ENCODE measurements at regions not wholly inside any gene's neighbourhood (a gene's known extent, or its start where the extent isn't known, plus 50 kb on each side); places are given as distances from the start of the nearest gene placed in this dataset.
"Not testable (repeated sequence)": the region's sequence is repeated elsewhere in the genome, so short reads cannot be mapped to it uniquely, and the experiment has no call there.

DNA sequence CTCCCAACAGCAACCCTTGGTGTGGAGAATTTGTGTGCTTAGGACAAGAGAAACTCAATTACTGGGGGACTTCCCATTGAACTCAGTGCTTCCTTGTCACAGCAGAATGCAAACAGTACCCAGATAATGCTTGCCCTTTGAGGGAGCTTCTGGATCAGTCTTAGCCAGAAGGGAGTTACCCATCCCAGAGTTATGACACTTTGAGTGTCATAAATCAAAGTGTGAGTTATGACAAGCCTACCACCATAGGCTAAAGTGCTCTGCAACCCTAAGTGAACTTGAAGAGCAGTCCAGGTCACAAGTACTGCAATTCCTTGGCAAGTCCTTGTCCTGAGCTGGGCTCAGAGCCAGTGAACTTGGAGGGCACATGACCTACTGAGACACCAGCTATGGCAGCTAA lies 1513.9 kb upstream of the PCDH10 start:
- intact Hi-C loops (cut with DNase I) = no loop called here
- Histone ChIP-seq H3K27ac (no peak overlapping the region), H3K9me3 (no peaks in the 10 kb centered on the region), H3K4me1 (replicated peaks) (no peaks in the 10 kb centered on the region), H3K36me3 (no peaks in the 10 kb centered on the region), H3K27me3 (replicated peaks; ENCODE audit: insufficient read depth) (no peaks in the 10 kb centered on the region), H3K4me3 (no peak overlapping the region)
- TF ChIP-seq POLR2A (IDR thresholded peaks at IDR 0.05) = no peak
- TF ChIP-seq, protein P1, sequence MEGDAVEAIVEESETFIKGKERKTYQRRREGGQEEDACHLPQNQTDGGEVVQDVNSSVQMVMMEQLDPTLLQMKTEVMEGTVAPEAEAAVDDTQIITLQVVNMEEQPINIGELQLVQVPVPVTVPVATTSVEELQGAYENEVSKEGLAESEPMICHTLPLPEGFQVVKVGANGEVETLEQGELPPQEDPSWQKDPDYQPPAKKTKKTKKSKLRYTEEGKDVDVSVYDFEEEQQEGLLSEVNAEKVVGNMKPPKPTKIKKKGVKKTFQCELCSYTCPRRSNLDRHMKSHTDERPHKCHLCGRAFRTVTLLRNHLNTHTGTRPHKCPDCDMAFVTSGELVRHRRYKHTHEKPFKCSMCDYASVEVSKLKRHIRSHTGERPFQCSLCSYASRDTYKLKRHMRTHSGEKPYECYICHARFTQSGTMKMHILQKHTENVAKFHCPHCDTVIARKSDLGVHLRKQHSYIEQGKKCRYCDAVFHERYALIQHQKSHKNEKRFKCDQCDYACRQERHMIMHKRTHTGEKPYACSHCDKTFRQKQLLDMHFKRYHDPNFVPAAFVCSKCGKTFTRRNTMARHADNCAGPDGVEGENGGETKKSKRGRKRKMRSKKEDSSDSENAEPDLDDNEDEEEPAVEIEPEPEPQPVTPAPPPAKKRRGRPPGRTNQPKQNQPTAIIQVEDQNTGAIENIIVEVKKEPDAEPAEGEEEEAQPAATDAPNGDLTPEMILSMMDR (IDR thresholded peaks at IDR 0.05) = no peak
- no peak for TF ChIP-seq POLR2AphosphoS5 (IDR thresholded peaks at IDR 0.05)
- no peak for DNase-seq (ENCODE audit: low spot score)

DNA sequence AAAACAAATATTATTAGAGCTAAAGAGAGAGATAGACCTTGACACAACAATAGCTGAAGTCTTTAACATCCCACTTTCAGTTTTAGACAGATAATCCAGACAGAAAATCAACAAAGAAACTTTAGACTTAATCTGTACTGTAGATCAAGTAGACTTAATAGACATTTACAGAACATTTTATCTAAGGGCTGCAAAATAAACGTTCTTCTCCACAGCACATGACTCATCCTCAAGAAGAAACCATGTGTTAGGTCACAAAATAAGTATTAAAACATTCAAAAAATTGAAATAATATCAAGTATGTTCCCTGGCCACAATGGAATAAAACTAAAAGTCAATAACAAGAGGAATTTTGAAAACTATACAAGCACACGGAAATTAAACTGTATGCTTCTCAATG lies 1510.3 kb upstream of the PCDH10 start:
- intact Hi-C loops (cut with DNase I) = no loop called here
- no peaks in the 10 kb centered on the region for H3K36me3 ChIP-seq
- no peak overlapping the region for H3K27ac ChIP-seq
- 70% methylated on average over 2 of the region's 2 CpGs for WGBS
- DNase-seq (ENCODE audit: low spot score) = no peak
- H3K9me3 ChIP-seq = no peaks in the 10 kb centered on the region
- H3K4me1 ChIP-seq (replicated peaks) = no peaks in the 10 kb centered on the region
- no peaks in the 10 kb centered on the region for H3K27me3 ChIP-seq (replicated peaks; ENCODE audit: insufficient read depth)
- TF ChIP-seq, protein P1 (IDR thresholded peaks at IDR 0.05) = no peak
- no peak for TF ChIP-seq POLR2AphosphoS5 (IDR thresholded peaks at IDR 0.05)
- no peak for TF ChIP-seq POLR2A (IDR thresholded peaks at IDR 0.05)
- no peak overlapping the region for H3K4me3 ChIP-seq

DNA sequence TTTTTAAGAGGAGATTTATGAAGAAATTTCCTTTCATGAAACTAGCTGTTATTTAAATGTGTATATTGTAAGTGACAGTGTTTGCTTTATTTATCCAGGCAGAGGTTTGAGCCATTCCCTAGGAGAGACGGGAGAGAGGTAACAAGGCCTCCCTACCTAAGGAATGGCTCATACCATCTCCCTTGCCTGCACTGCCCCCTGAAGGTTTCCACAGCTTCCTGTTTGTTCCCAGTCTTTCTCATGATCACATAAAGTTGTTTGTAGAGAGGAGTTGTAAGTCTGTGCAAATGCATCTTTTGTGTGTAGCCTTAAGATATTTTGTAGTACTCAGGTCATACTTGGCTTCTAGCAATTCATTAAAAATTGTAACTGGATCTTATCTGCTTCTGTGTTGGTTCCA lies 1504.5 kb upstream of the PCDH10 start:
- 25% methylated on average over 1 of the region's 1 CpG for WGBS

DNA sequence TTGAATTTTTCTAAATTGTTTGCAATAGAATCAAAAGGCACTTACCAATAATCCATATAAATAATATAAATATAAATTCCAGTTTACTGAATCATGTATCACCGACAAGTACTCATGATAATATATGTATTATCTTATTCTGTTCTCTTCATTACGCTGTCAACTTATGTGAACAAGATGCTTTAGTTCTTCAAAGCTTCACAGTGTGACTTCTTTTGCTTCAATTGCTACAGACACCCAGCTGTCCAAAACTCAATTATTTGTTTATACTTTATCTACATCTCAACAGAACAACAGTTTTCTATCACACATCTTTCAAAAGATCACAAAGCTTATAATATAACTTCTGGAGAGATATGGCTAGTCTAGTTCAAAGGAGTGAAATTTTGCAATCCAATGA lies 1499.9 kb upstream of the PCDH10 start:
- no peak for TF ChIP-seq POLR2A (IDR thresholded peaks at IDR 0.05)
- no peak for TF ChIP-seq POLR2AphosphoS5 (IDR thresholded peaks at IDR 0.05)
- TF ChIP-seq, protein P1 (IDR thresholded peaks at IDR 0.05) = no peak
- WGBS = 91% methylated on average over 2 of the region's 2 CpGs
- intact Hi-C loops (cut with DNase I) = no loop called here
- H3K4me3 ChIP-seq = no peak overlapping the region
- no peak overlapping the region for H3K27ac ChIP-seq
- H3K36me3 ChIP-seq = no peaks in the 10 kb centered on the region
- H3K27me3 ChIP-seq (replicated peaks; ENCODE audit: insufficient read depth) = no peaks in the 10 kb centered on the region
- no peak for DNase-seq (ENCODE audit: low spot score)
- no peaks in the 10 kb centered on the region for H3K4me1 ChIP-seq (replicated peaks)
- no peaks in the 10 kb centered on the region for H3K9me3 ChIP-seq

More for the DNA sequence above, 1504.5 kb upstream of the PCDH10 start:
- Histone ChIP-seq H3K36me3 (no peaks in the 10 kb centered on the region), H3K27ac (no peak overlapping the region), H3K4me1 (replicated peaks) (no peaks in the 10 kb centered on the region), H3K4me3 (no peak overlapping the region), H3K27me3 (replicated peaks; ENCODE audit: insufficient read depth) (no peaks in the 10 kb centered on the region), H3K9me3 (no peaks in the 10 kb centered on the region)
- DNase-seq (ENCODE audit: low spot score) = no peak
- intact Hi-C loops (cut with DNase I) = no loop called here
- TF ChIP-seq POLR2A (IDR thresholded peaks at IDR 0.05) (no peak), POLR2AphosphoS5 (IDR thresholded peaks at IDR 0.05) (no peak)
- TF ChIP-seq, protein P1 (IDR thresholded peaks at IDR 0.05) = no peak

DNA sequence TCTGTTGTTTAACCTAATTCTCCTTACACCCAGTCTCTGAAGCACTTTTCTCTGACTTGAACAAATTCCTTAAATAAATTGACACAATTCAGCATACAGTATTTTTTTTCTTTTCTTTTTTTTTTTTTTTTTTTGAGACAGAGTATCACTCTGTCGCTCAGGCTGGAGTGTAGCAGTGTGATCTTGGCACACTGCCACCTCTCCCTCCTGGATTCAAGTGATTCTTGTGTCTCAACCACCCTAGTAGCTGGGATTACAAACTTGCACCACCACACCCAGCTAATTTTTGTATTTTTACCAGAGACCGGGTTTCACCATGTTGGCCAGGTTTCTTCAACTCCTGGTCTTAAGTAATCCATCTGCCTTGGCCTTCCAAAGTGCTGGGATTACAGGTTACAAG lies 1498.1 kb upstream of the PCDH10 start:
- Histone ChIP-seq H3K27ac (no peak overlapping the region), H3K9me3 (no peaks in the 10 kb centered on the region), H3K27me3 (replicated peaks; ENCODE audit: insufficient read depth) (no peaks in the 10 kb centered on the region), H3K36me3 (no peaks in the 10 kb centered on the region), H3K4me1 (replicated peaks) (no peaks in the 10 kb centered on the region), H3K4me3 (no peak overlapping the region)
- TF ChIP-seq POLR2A (IDR thresholded peaks at IDR 0.05) (no peak), POLR2AphosphoS5 (IDR thresholded peaks at IDR 0.05) (no peak)
- TF ChIP-seq, protein P1 (IDR thresholded peaks at IDR 0.05) = no peak
- no peak for DNase-seq (ENCODE audit: low spot score)
- intact Hi-C loops (cut with DNase I) = no loop called here
- WGBS = 85% methylated on average over 2 of the region's 2 CpGs

DNA sequence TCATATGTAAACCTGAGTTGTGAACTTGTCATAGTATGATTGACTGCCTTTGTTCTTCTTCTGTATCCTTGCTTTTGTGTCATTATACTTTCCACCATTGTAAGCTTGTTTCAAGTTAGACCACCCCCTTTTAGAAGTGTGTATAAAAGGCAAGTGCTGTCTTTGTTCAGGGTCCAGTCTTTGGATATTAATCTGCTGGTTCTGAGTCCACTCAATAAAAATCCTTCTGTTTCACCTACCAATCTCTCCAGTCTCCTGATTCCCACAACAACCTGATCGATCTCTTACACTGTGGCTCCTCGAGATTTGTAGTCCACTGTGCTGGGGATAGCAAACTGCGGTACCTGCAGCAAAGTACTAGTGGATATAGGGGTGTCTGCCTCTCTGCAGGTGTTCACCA lies 1465.8 kb upstream of the PCDH10 start:
- 89% methylated on average over 3 of the region's 3 CpGs for WGBS
- H3K36me3 ChIP-seq; H3K4me3 ChIP-seq; DNase-seq (ENCODE audit: low spot score); H3K4me1 ChIP-seq (replicated peaks); H3K27me3 ChIP-seq (replicated peaks; ENCODE audit: insufficient read depth); H3K9me3 ChIP-seq; H3K27ac ChIP-seq; intact Hi-C loops (cut with DNase I): not testable (repeated sequence)
